Astrocyte (in vitro differentiated cells and primary cell): ENCODE measurements at regions not wholly inside any gene's neighbourhood (a gene's known extent, or its start where the extent isn't known, plus 50 kb on each side); places are given as distances from the start of the nearest gene placed in this dataset.

ENCODE experiments used
- DNase-seq: peaks from one replicate; pipeline ENCODE4 v3.0.0-alpha.2; 2010; ENCODE audit warnings: low read depth
- FAIRE-seq: peaks from 2 replicates; lab custom pipeline; 2011; peaks lifted over from hg19 to GRCh38; lab: Jason Lieb, UNC
- H2AFZ ChIP-seq: 2 replicates; pipeline ENCODE4 v1.6.0; 2012; ENCODE audit warnings: low read depth, low read length, inconsistent platforms
- H3K27ac ChIP-seq: 2 replicates; pipeline ENCODE4 v1.5.1; 2011; ENCODE audit warnings: low read depth, low read length, inconsistent platforms
- H3K27me3 ChIP-seq: 2 replicates; pipeline ENCODE4 v1.6.0; 2011; ENCODE audit warnings: low read length, inconsistent platforms; ENCODE audit not compliant: insufficient read depth
- H3K36me3 ChIP-seq: 2 replicates; pipeline ENCODE4 v1.5.1; 2011; ENCODE audit warnings: low read length, inconsistent platforms; ENCODE audit not compliant: insufficient read depth
- H3K4me1 ChIP-seq: 2 replicates; pipeline ENCODE4 v1.5.1; 2011; ENCODE audit warnings: low read length, inconsistent platforms; ENCODE audit not compliant: insufficient read depth
- H3K4me2 ChIP-seq: 2 replicates; pipeline ENCODE4 v1.6.0; 2012; ENCODE audit warnings: low read length, inconsistent platforms
- H3K4me3 ChIP-seq: 2 replicates; pipeline ENCODE4 v1.5.1; 2011; ENCODE audit warnings: low read depth, mild to moderate bottlenecking, low read length, inconsistent platforms; ENCODE audit not compliant: insufficient read depth
- H3K79me2 ChIP-seq: 2 replicates; pipeline ENCODE4 v1.6.0; 2012; ENCODE audit warnings: mild to moderate bottlenecking, low read length, inconsistent platforms; ENCODE audit not compliant: insufficient read depth
- H3K9ac ChIP-seq: 2 replicates; pipeline ENCODE4 v1.6.0; 2012; ENCODE audit warnings: mild to moderate bottlenecking, low read length, inconsistent platforms
- H3K9me3 ChIP-seq: 2 replicates; pipeline ENCODE4 v1.5.1; 2012; ENCODE audit warnings: low read depth, mild to moderate bottlenecking, low read length, inconsistent platforms; ENCODE audit not compliant: insufficient read depth
- H4K20me1 ChIP-seq: 2 replicates; pipeline ENCODE4 v1.6.0; 2012; ENCODE audit warnings: low read length, inconsistent platforms; ENCODE audit not compliant: insufficient read depth
- H3K27ac Mint-ChIP-seq: one replicate; pipeline ENCODE4 v1.8.0; 2021; ENCODE audit warnings: mild to moderate bottlenecking, mixed read lengths; ENCODE audit not compliant: unreplicated experiment
- H3K27me3 Mint-ChIP-seq: one replicate; pipeline ENCODE4 v1.8.0; 2021; ENCODE audit warnings: low read depth, mixed read lengths; ENCODE audit not compliant: unreplicated experiment
- H3K36me3 Mint-ChIP-seq: one replicate; pipeline ENCODE4 v1.8.0; 2021; ENCODE audit warnings: low read depth, mixed read lengths; ENCODE audit not compliant: unreplicated experiment
- H3K4me1 Mint-ChIP-seq: one replicate; pipeline ENCODE4 v1.8.0; 2021; ENCODE audit warnings: low read depth, mixed read lengths; ENCODE audit not compliant: unreplicated experiment
- H3K4me3 Mint-ChIP-seq: one replicate; pipeline ENCODE4 v1.8.0; 2021; ENCODE audit warnings: mild to moderate bottlenecking, moderate library complexity, mixed read lengths; ENCODE audit not compliant: unreplicated experiment
- H3K9me3 Mint-ChIP-seq: one replicate; pipeline ENCODE4 v1.8.0; 2021; ENCODE audit warnings: mild to moderate bottlenecking, mixed read lengths; ENCODE audit not compliant: unreplicated experiment
- CTCF ChIP-seq: IDR thresholded peaks from 2 replicates; pipeline ENCODE4 v1.5.1; 2011; ENCODE audit warnings: low read depth, mild to moderate bottlenecking, inconsistent platforms, low read length, moderate library complexity; ENCODE audit not compliant: insufficient read depth
- EZH2 ChIP-seq: IDR thresholded peaks from 2 replicates; pipeline ENCODE4 v1.6.1; 2012; ENCODE audit warnings: mild to moderate bottlenecking, low read length, inconsistent platforms; ENCODE audit not compliant: insufficient read depth

GRCh38 chr2:142786918-142787702 lies 90.4 kb upstream of the KYNU start:
- Histone ChIP-seq H3K27ac (no peak overlapping the region), H3K27me3 (no peaks in the 10 kb centered on the region), H3K79me2 (no peaks in the 10 kb centered on the region), H2AFZ (no peak overlapping the region), H3K4me3 (no peak overlapping the region), H3K36me3 (no peaks in the 10 kb centered on the region), H4K20me1 (no peaks in the 10 kb centered on the region), H3K4me2 (no peak overlapping the region), H3K9ac (no peak overlapping the region), H3K4me1 (no peaks in the 10 kb centered on the region), H3K9me3 (no peaks in the 10 kb centered on the region)
- Mint-ChIP-seq H3K36me3 (no peaks in the 10 kb centered on the region), H3K27ac (no peak overlapping the region), H3K27me3 (no peaks in the 10 kb centered on the region), H3K4me3 (no peak overlapping the region), H3K4me1 (no peaks in the 10 kb centered on the region), H3K9me3 (no peaks in the 10 kb centered on the region)
- DNase-seq (no peak), FAIRE-seq (no peak)
- TF ChIP-seq EZH2 (no peak), CTCF (no peak)

- TF ChIP-seq EZH2: no peak
- H3K27me3 Mint-ChIP-seq: no peaks in the 10 kb centered on the region
- H3K4me1 Mint-ChIP-seq: no peaks in the 10 kb centered on the region
- Histone ChIP-seq H2AFZ (no peak overlapping the region), H4K20me1 (no peaks in the 10 kb centered on the region), H3K4me3 (no peak overlapping the region), H3K27ac (no peak overlapping the region), H3K4me1 (no peaks in the 10 kb centered on the region), H3K36me3 (no peaks in the 10 kb centered on the region), H3K79me2 (no peaks in the 10 kb centered on the region), H3K4me2 (no peak overlapping the region), H3K27me3 (no peaks in the 10 kb centered on the region), H3K9me3 (no peaks in the 10 kb centered on the region), H3K9ac (no peak overlapping the region)
- H3K36me3 Mint-ChIP-seq: no peaks in the 10 kb centered on the region
- no peaks in the 10 kb centered on the region for H3K9me3 Mint-ChIP-seq
- DNase-seq (no peak), FAIRE-seq (no peak)
- no peak overlapping the region for H3K4me3 Mint-ChIP-seq
- no peak overlapping the region for H3K27ac Mint-ChIP-seq
Observed at GRCh38 chr2:142782942-142783443, 94.5 kb upstream of the KYNU start.

GRCh38 chr2:142781146-142781545 lies 96.3 kb upstream of the KYNU start:
- H3K9me3 ChIP-seq: no peaks in the 10 kb centered on the region
- no peaks in the 10 kb centered on the region for H3K27me3 ChIP-seq
- no peaks in the 10 kb centered on the region for H3K36me3 ChIP-seq
- Mint-ChIP-seq H3K27ac (no peak overlapping the region), H3K27me3 (no peaks in the 10 kb centered on the region), H3K4me3 (no peak overlapping the region), H3K9me3 (no peaks in the 10 kb centered on the region), H3K4me1 (no peaks in the 10 kb centered on the region), H3K36me3 (no peaks in the 10 kb centered on the region)
- no peak overlapping the region for H3K9ac ChIP-seq
- no peak overlapping the region for H3K4me2 ChIP-seq
- H3K4me3 ChIP-seq: no peak overlapping the region
- no peak overlapping the region for H2AFZ ChIP-seq
- DNase-seq: no peak
- TF ChIP-seq CTCF (no peak), EZH2 (no peak)
- no peak overlapping the region for H3K27ac ChIP-seq
- FAIRE-seq: no peak
- H4K20me1 ChIP-seq: no peaks in the 10 kb centered on the region
- H3K79me2 ChIP-seq: no peaks in the 10 kb centered on the region
- no peaks in the 10 kb centered on the region for H3K4me1 ChIP-seq
